ENCODE measurements at regions not wholly inside any gene's neighbourhood (a gene's known extent, or its start where the extent isn't known, plus 50 kb on each side); places are given as distances from the start of the nearest gene placed in this dataset.

GRCh38 chr13:57948884-57949283 lies 317.3 kb downstream of the PCDH17 start:
- no peak for TF ChIP-seq SIN3A (IDR thresholded peaks at IDR 0.05; ENCODE audit: borderline replicate concordance, insufficient read depth, low read length)
- no peak for TF ChIP-seq POLR2AphosphoS5 (IDR thresholded peaks at IDR 0.05; ENCODE audit: low read depth, low read length)
- no peak for TF ChIP-seq REST (IDR thresholded peaks at IDR 0.05; ENCODE audit: insufficient read depth in 1 of 2, low read depth in 2 of 2, low read length in 2 of 2)
- no peak for TF ChIP-seq FOXP2 (optimal IDR thresholded peaks at IDR 0.05; ENCODE audit: borderline replicate concordance, extremely low read depth, extremely low read length, insufficient read depth)
